ENCODE measurements at regions not wholly inside any gene's neighbourhood (a gene's known extent, or its start where the extent isn't known, plus 50 kb on each side); places are given as distances from the start of the nearest gene placed in this dataset.

GRCh38 chr13:108387156-108387555 is 117.6 kb downstream of the TNFSF13B start:
- TF ChIP-seq, protein P1, sequence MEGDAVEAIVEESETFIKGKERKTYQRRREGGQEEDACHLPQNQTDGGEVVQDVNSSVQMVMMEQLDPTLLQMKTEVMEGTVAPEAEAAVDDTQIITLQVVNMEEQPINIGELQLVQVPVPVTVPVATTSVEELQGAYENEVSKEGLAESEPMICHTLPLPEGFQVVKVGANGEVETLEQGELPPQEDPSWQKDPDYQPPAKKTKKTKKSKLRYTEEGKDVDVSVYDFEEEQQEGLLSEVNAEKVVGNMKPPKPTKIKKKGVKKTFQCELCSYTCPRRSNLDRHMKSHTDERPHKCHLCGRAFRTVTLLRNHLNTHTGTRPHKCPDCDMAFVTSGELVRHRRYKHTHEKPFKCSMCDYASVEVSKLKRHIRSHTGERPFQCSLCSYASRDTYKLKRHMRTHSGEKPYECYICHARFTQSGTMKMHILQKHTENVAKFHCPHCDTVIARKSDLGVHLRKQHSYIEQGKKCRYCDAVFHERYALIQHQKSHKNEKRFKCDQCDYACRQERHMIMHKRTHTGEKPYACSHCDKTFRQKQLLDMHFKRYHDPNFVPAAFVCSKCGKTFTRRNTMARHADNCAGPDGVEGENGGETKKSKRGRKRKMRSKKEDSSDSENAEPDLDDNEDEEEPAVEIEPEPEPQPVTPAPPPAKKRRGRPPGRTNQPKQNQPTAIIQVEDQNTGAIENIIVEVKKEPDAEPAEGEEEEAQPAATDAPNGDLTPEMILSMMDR (IDR thresholded peaks at IDR 0.05; ENCODE audit: poor library complexity): no peak
- TF ChIP-seq EZH2phosphoT487 (IDR thresholded peaks at IDR 0.05; ENCODE audit: low read depth, severe bottlenecking, unreplicated experiment) (no peak), EZH2 (IDR thresholded peaks at IDR 0.05; ENCODE audit: borderline replicate concordance) (no peak)
